Upper lobe of left lung (tissue), 6 donors: ENCODE measurements at regions not wholly inside any gene's neighbourhood (a gene's known extent, or its start where the extent isn't known, plus 50 kb on each side); places are given as distances from the start of the nearest gene placed in this dataset.

Experiments used
- ATAC-seq, 2 donors: fragments of 200-7000 bp; cut with Tn5 transposase; one replicate each; pipeline ENCODE4 v1.9.1; 2022; ENCODE audit warnings: mild to moderate bottlenecking in 2 of 2, moderate library complexity in 2 of 2; ENCODE audit not compliant: low FRiP score in 2 of 2
- DNase-seq, 2 donors: peaks; one replicate each; pipeline ENCODE4 v3.0.0-alpha.2; 2019 to 2020
- H3K27ac ChIP-seq, 4 donors: fragments of 200-600 bp; sonication (generic); one replicate each; pipeline ENCODE4 v1.5.1; 2016 to 2019
- H3K27me3 ChIP-seq, 4 donors: fragments of 200-600 bp; sonication (generic); one replicate each; pipeline ENCODE4 v1.5.1; 2017 to 2019
- H3K36me3 ChIP-seq, 4 donors: fragments of 200-600 bp; sonication (generic); one replicate each; pipeline ENCODE4 v1.5.1; 2016 to 2019
- H3K4me1 ChIP-seq, 4 donors: fragments of 200-600 bp; sonication (generic); one replicate each; pipeline ENCODE4 v1.5.1; 2018 to 2019
- H3K4me3 ChIP-seq, 4 donors: fragments of 200-600 bp; sonication (generic); one replicate each; pipeline ENCODE4 v1.5.1; 2017 to 2019; ENCODE audit warnings: mild to moderate bottlenecking in 2 of 4, moderate library complexity in 1 of 4
- H3K9me3 ChIP-seq, 4 donors: fragments of 200-600 bp; sonication (generic); one replicate each; pipeline ENCODE4 v1.5.1; 2018 to 2019
- CTCF ChIP-seq, 6 experiments: fragments of 450-650 bp in 4 of 6; fragments of 200-600 bp in 2 of 6; sonication (generic) in 2 of 6; IDR thresholded peaks; one replicate each; pipeline ENCODE4 v1.5.1; 2016 to 2019; ENCODE audit warnings: antibody characterized with exemption in 6 of 6
- EP300 ChIP-seq, 4 donors: sonication (generic); formaldehyde crosslinking; IDR thresholded peaks; one replicate each; pipeline ENCODE4 v1.5.1; 2017; ENCODE audit warnings: antibody characterized with exemption in 4 of 4, control low read depth in 2 of 4
- POLR2A ChIP-seq, 4 donors: fragments of 450-650 bp; IDR thresholded peaks; one replicate each; pipeline ENCODE4 v1.5.1; 2016 to 2017; ENCODE audit warnings: antibody characterized with exemption in 4 of 4, mild to moderate bottlenecking in 2 of 4
- POLR2AphosphoS5 ChIP-seq, 2 donors: sonication (generic); formaldehyde crosslinking; IDR thresholded peaks; one replicate each; pipeline ENCODE4 v1.5.1; 2017; ENCODE audit warnings: antibody characterized with exemption in 2 of 2
- WGBS, 2 donors: methylation state at CpG; one replicate each; pipeline ENCODE4 v1.1.5; 2017 to 2018; 5-methylcytosine and 5-hydroxymethylcytosine counted together
- donor health status: DM: no; HTN: no; CAD: no; lungs with moderate emphysema.
- donor health status: DM: no; HTN: yes; CAD: no; lungs with severe emphysema.

- no peaks in the 10 kb centered on the region for H3K9me3 ChIP-seq
- no peaks in the 10 kb centered on the region for H3K4me1 ChIP-seq
- H3K4me3 ChIP-seq, result no peak overlapping the region
- no peaks in the 10 kb centered on the region for H3K27me3 ChIP-seq
- H3K36me3 ChIP-seq, result no peaks in the 10 kb centered on the region
- WGBS, 2 donors, result 52% methylated on average over 4 of the region's 4 CpGs
- TF ChIP-seq EP300 (IDR thresholded peaks at IDR 0.05) (no peak), POLR2A (IDR thresholded peaks at IDR 0.05) (no peak), POLR2AphosphoS5 (IDR thresholded peaks at IDR 0.05) (no peak), CTCF (IDR thresholded peaks at IDR 0.05) (no peak)
- no peak for DNase-seq
- H3K27ac ChIP-seq, result no peak overlapping the region
- ATAC-seq, result no peak
These were observed 734.5 kb upstream of the ACVR2A start for GRCh38 chr2:147110317-147110716.

GRCh38 chr2:147109291-147109690 lies 735.5 kb upstream of the ACVR2A start:
- no peak for ATAC-seq
- no peaks in the 10 kb centered on the region for H3K9me3 ChIP-seq
- H3K27me3 ChIP-seq, result no peaks in the 10 kb centered on the region
- DNase-seq, result no peak
- TF ChIP-seq POLR2A (IDR thresholded peaks at IDR 0.05) (no peak), CTCF (IDR thresholded peaks at IDR 0.05) (no peak), POLR2AphosphoS5 (IDR thresholded peaks at IDR 0.05) (no peak), EP300 (IDR thresholded peaks at IDR 0.05) (no peak)
- H3K27ac ChIP-seq, result no peak overlapping the region
- H3K4me1 ChIP-seq, result no peaks in the 10 kb centered on the region
- 70 to 76% methylated on average over 2 of the region's 2 CpGs for WGBS, 2 donors
- no peak overlapping the region for H3K4me3 ChIP-seq
- H3K36me3 ChIP-seq, result no peaks in the 10 kb centered on the region

GRCh38 chr2:147108548-147108947 lies 736.3 kb upstream of the ACVR2A start:
- no peaks in the 10 kb centered on the region for H3K36me3 ChIP-seq
- H3K27ac ChIP-seq, result no peak overlapping the region
- no peaks in the 10 kb centered on the region for H3K9me3 ChIP-seq
- no peaks in the 10 kb centered on the region for H3K4me1 ChIP-seq
- TF ChIP-seq CTCF (IDR thresholded peaks at IDR 0.05), result no peak
- no peak for TF ChIP-seq EP300 (IDR thresholded peaks at IDR 0.05)
- 89 to 93% methylated on average over 2 of the region's 2 CpGs for WGBS, 2 donors
- DNase-seq (no peak), ATAC-seq (peak in 1 of 2 donors; percentile 69)
- no peaks in the 10 kb centered on the region for H3K27me3 ChIP-seq
- H3K4me3 ChIP-seq, result no peak overlapping the region

GRCh38 chr2:147101941-147102790 lies 742.7 kb upstream of the ACVR2A start:
- H3K27me3 ChIP-seq, result no peaks in the 10 kb centered on the region
- ATAC-seq (no peak), DNase-seq (no peak)
- H3K4me1 ChIP-seq, result no peaks in the 10 kb centered on the region
- H3K4me3 ChIP-seq, result no peak overlapping the region
- 73 to 80% methylated on average over 5 of the region's 5 CpGs for WGBS, 2 donors
- H3K9me3 ChIP-seq, result no peaks in the 10 kb centered on the region
- TF ChIP-seq EP300 (IDR thresholded peaks at IDR 0.05) (no peak), CTCF (IDR thresholded peaks at IDR 0.05) (no peak), POLR2AphosphoS5 (IDR thresholded peaks at IDR 0.05) (no peak), POLR2A (IDR thresholded peaks at IDR 0.05) (no peak)
- H3K27ac ChIP-seq, result no peak overlapping the region
- no peaks in the 10 kb centered on the region for H3K36me3 ChIP-seq
